Stomach (tissue), 8 donors: ENCODE measurements at regions not wholly inside any gene's neighbourhood (a gene's known extent, or its start where the extent isn't known, plus 50 kb on each side); places are given as distances from the start of the nearest gene placed in this dataset.

Experiments
- DNase-seq, 2 donors: peaks; one replicate each; pipeline versions ENCODE4 v3.0.0 to v3.0.0-alpha.2; 2013 to 2019
- H3K27ac ChIP-seq, 5 donors: fragments of 200-600 bp in 4 of 5; sonication (generic) in 4 of 5; one replicate each; pipeline ENCODE4 v1.5.1; 2013 to 2019; ENCODE audit warnings: mild to moderate bottlenecking in 1 of 5, moderate library complexity in 1 of 5
- H3K27me3 ChIP-seq, 3 donors: fragments of 200-600 bp; sonication (generic); one replicate each; pipeline ENCODE4 v1.5.1; 2017 to 2019; ENCODE audit warnings: mixed run types in 1 of 3
- H3K36me3 ChIP-seq, 4 donors: fragments of 200-600 bp; sonication (generic); 1 replicate in 3 of 4; 2 replicates in 1 of 4; pipeline ENCODE4 v1.5.1; 2016 to 2019
- H3K4me1 ChIP-seq, 4 donors: fragments of 200-600 bp; sonication (generic); one replicate each; pipeline ENCODE4 v1.5.1; 2016 to 2019
- H3K4me3 ChIP-seq, 4 donors: fragments of 200-600 bp; sonication (generic) in 3 of 4; one replicate each; pipeline ENCODE4 v1.5.1; 2016 to 2019; ENCODE audit warnings: mild to moderate bottlenecking in 1 of 4
- H3K9me3 ChIP-seq, 4 donors: fragments of 200-600 bp; sonication (generic); one replicate each; pipeline ENCODE4 v1.5.1; 2016 to 2019
- EP300 ChIP-seq: sonication (generic); formaldehyde crosslinking; IDR thresholded peaks from one replicate; pipeline ENCODE4 v1.6.1; 2017; ENCODE audit warnings: antibody characterized with exemption
- POLR2A ChIP-seq, 4 donors: fragments of 450-650 bp; IDR thresholded peaks; one replicate each; pipeline ENCODE4 v1.6.1; 2016; ENCODE audit warnings: antibody characterized with exemption in 4 of 4, control low read depth in 2 of 4, mild to moderate bottlenecking in 1 of 4, moderate library complexity in 1 of 4
- POLR2AphosphoS5 ChIP-seq, 3 donors: sonication (generic); formaldehyde crosslinking; IDR thresholded peaks; one replicate each; pipeline ENCODE4 v1.6.1; 2016; ENCODE audit warnings: antibody characterized with exemption in 3 of 3
- whole genome bisulfite sequencing, 5 donors: extraction: QIAGEN DNeasy Blood & Tissue Kit in 3 of 5; methylation state at CpG; one replicate each; pipeline versions ENCODE4 v1.1.5 to v1.1.7; 2013 to 2018; 5-methylcytosine and 5-hydroxymethylcytosine counted together
- intact Hi-C: fragments of 100-400 bp; cut with DNase I; formaldehyde crosslinking; loops from one replicate; pipeline ENCODE4 v1.15.1; 2023; ENCODE audit warnings: low total_unique reads
- TF ChIP-seq, protein P1 (sequence below), 7 experiments: fragments of 450-650 bp in 4 of 7; fragments of 200-600 bp in 3 of 7; sonication (generic) in 3 of 7; IDR thresholded peaks; one replicate each; pipeline ENCODE4 v1.5.1; 2016 to 2019; ENCODE audit warnings: antibody characterized with exemption in 7 of 7, control low read depth in 2 of 7, mild to moderate bottlenecking in 1 of 7
- donor health status: healthy with polysubstance abuse.
- donor health status: Bipolar disorder and iron deficiency.
- donor health status: healthy.

DNA sequence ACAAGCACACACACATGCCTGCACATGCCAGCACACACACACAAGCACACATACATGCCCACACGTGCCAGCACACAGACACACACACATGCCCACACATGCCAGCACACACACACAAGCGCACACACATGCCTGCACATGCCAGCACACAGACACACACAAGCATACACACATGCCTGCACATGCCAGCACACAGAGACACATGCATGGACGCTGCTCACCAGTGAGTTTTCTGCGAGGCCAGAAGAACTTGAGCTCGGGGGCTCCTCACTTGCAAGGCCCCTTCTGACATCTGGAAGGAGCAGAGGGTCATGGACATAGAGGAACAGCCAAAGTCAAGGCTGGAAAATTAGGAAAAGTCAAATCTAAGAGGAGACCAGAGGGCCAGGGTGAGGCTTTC lies 61.2 kb upstream of the BCL11B start:
- H3K9me3 ChIP-seq = no peaks in the 10 kb centered on the region
- TF ChIP-seq POLR2AphosphoS5 (IDR thresholded peaks at IDR 0.05) = no peak
- TF ChIP-seq, protein P1, sequence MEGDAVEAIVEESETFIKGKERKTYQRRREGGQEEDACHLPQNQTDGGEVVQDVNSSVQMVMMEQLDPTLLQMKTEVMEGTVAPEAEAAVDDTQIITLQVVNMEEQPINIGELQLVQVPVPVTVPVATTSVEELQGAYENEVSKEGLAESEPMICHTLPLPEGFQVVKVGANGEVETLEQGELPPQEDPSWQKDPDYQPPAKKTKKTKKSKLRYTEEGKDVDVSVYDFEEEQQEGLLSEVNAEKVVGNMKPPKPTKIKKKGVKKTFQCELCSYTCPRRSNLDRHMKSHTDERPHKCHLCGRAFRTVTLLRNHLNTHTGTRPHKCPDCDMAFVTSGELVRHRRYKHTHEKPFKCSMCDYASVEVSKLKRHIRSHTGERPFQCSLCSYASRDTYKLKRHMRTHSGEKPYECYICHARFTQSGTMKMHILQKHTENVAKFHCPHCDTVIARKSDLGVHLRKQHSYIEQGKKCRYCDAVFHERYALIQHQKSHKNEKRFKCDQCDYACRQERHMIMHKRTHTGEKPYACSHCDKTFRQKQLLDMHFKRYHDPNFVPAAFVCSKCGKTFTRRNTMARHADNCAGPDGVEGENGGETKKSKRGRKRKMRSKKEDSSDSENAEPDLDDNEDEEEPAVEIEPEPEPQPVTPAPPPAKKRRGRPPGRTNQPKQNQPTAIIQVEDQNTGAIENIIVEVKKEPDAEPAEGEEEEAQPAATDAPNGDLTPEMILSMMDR (IDR thresholded peaks at IDR 0.05) = no peak
- TF ChIP-seq POLR2A (IDR thresholded peaks at IDR 0.05) = no peak
- no peak for TF ChIP-seq EP300
- no peak overlapping the region for H3K27ac ChIP-seq
- 85 to 93% (median 90%) methylated on average over 5 of the region's 5 CpGs for WGBS, 5 donors
- intact Hi-C loops = no loop called here
- no peaks in the 10 kb centered on the region for H3K36me3 ChIP-seq
- H3K27me3 ChIP-seq = peaks cover 0 to 47% (median 0%) of the 10 kb centered on the region in 3 donors
- peaks cover 0 to 14% (median 9%) of the 10 kb centered on the region in 4 donors for H3K4me1 ChIP-seq
- DNase-seq = no peak
- no peak overlapping the region for H3K4me3 ChIP-seq

- TF ChIP-seq, protein P1 (IDR thresholded peaks at IDR 0.05) = no peak
- TF ChIP-seq EP300 (no peak), POLR2AphosphoS5 (IDR thresholded peaks at IDR 0.05) (no peak), POLR2A (IDR thresholded peaks at IDR 0.05) (no peak)
- peaks cover 0 to 49% (median 0%) of the 10 kb centered on the region in 3 donors for H3K27me3 ChIP-seq
- H3K27ac ChIP-seq = no peak overlapping the region
- no peak for DNase-seq
- H3K36me3 ChIP-seq = no peaks in the 10 kb centered on the region
- H3K9me3 ChIP-seq = no peaks in the 10 kb centered on the region
- no peak overlapping the region for H3K4me3 ChIP-seq
- H3K4me1 ChIP-seq = peaks cover 0 to 14% (median 9%) of the 10 kb centered on the region in 4 donors
- WGBS, 5 donors = 77 to 89% (median 81%) methylated on average over 10 of the region's 10 CpGs
- intact Hi-C loops = no loop called here
These were observed 59.8 kb upstream of the BCL11B start for GRCh38 chr14:99331811-99332210.

DNA sequence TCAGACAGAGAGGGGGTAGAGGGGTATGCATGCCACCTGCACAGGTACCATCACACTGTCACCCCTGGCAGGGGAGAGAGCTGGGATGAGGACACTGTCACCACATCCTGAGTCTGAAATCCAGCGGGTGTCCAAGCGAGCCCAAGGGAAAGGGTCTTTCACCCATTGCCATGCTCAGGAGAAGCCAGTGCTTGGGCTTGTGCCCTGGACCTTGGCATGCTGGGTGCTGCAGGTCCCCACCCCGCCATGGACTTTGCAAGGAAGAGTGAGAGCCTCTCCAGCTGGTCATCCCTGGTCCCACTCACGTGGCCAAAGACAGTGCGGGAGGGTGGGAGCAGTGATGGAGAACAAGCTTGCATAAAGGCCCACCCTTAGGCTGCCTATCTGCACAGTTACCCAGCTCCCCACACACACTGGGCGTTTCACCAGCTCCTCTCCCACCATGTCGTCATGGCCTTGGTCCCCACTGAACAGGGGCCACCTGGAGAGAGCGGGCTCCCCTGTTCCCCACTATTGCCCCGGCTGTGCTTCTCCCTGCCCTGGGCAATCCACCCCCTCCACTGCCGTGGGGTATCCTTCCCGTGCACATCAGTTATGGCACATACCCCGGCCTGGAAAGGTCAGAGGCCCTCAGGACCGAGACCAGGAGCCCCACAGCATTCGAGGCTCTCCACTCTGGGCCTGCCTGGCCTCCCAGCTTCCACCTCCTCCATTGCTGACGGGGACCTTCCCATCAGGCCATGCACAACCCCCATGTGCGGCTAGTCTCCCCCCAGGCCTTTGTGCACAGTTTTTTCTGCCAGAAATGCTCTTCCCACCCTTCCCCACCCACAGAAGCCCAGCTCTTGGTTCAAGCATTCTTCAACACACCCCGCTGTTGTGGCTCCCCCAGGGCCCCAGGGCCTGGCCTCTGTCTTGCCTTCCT lies 58.6 kb upstream of the BCL11B start:
- intact Hi-C loops = no loop called here
- no peaks in the 10 kb centered on the region for H3K36me3 ChIP-seq
- peaks cover 0 to 54% (median 0%) of the 10 kb centered on the region in 3 donors for H3K27me3 ChIP-seq
- no peak overlapping the region for H3K4me3 ChIP-seq
- no peaks in the 10 kb centered on the region for H3K9me3 ChIP-seq
- peaks cover 0 to 14% (median 9%) of the 10 kb centered on the region in 4 donors for H3K4me1 ChIP-seq
- peak in 1 of 2 donors; percentile 22 for DNase-seq
- 83 to 90% (median 88%) methylated on average over 12 to 17 of the region's 17 CpGs for WGBS, 5 donors
- no peak for TF ChIP-seq POLR2AphosphoS5 (IDR thresholded peaks at IDR 0.05)
- no peak for TF ChIP-seq EP300
- no peak for TF ChIP-seq POLR2A (IDR thresholded peaks at IDR 0.05)
- TF ChIP-seq, protein P1 (IDR thresholded peaks at IDR 0.05) = no peak
- no peak overlapping the region for H3K27ac ChIP-seq

DNA sequence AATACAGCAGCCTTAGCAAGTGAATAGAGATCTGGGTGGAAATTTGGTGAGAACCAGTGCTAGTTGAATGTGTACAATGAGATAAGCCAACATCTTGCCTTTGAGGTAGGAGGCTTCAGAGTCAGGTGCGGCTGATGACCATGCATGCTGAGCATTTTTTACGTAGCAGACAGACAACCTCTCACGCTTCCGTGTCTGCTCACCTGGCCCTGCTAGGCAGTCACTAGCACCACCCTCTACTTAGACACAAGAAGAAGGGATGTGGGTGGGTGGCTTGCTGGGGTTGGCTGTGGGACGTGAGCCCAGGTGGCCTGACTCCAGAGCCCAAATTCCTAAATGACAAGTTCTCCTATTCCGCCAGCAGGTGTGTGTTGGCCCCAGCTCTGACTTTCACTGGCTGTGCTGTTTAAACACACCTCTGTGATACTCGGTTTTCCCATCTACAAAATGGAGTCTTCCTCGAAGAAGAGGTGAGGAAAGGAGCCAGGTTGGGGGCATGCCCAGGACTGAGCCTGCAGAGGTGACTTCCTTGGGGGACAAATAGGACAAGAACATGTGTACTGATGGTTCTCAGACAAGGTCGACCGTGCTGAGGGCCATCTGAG lies 57.8 kb upstream of the BCL11B start:
- Histone ChIP-seq H3K4me3 (no peak overlapping the region), H3K4me1 (peaks cover 0 to 14% (median 9%) of the 10 kb centered on the region in 4 donors), H3K27me3 (peaks cover 0 to 55% (median 0%) of the 10 kb centered on the region in 3 donors), H3K36me3 (no peaks in the 10 kb centered on the region), H3K9me3 (no peaks in the 10 kb centered on the region), H3K27ac (no peak overlapping the region)
- intact Hi-C loops = no loop called here
- WGBS, 5 donors = 67 to 75% (median 73%) methylated on average over 10 of the region's 10 CpGs
- DNase-seq = no peak
- TF ChIP-seq POLR2A (IDR thresholded peaks at IDR 0.05) (no peak), EP300 (no peak), POLR2AphosphoS5 (IDR thresholded peaks at IDR 0.05) (no peak)
- TF ChIP-seq, protein P1 (IDR thresholded peaks at IDR 0.05) = no peak
